ENCODE measurements at regions not wholly inside any gene's neighbourhood (a gene's known extent, or its start where the extent isn't known, plus 50 kb on each side); places are given as distances from the start of the nearest gene placed in this dataset.

DNA sequence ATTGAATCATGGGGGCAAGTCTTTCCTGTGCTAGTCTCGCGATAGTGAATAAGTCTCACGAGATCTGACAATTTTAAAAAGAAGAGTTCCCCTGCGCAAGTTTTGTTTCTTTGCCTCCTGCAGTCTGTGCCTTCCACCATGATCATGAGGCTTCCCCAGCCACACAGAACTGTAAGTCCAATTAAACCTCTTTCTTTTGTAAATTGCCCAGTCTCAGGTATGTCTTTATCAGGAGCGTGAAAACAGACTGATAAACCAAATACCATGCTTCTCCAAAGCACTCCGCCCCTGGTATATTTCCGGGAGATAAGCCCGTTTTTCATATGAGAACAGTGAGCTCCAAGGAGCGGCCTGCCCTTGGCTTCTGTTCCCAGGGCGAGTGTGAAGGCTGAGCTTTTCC is 118.9 kb downstream of the EVX1 start:
- no peak overlapping the region for H3K4me3 ChIP-seq (ENCODE audit: low read length)
- DNase-seq, result no peak
- peaks cover 4% of the 10 kb centered on the region for H3K4me1 ChIP-seq (ENCODE audit: control insufficient read depth, insufficient read depth, low read length)
- peaks cover 3% of the 10 kb centered on the region for H3K27me3 ChIP-seq (ENCODE audit: control insufficient read depth, insufficient read depth, low read length)
- no peaks in the 10 kb centered on the region for H3K9me3 ChIP-seq (replicated peaks; ENCODE audit: control insufficient read depth, low read depth, low read length)
- H3K27ac ChIP-seq (ENCODE audit: low read length), result no peak overlapping the region
- H3K36me3 ChIP-seq (ENCODE audit: control insufficient read depth, insufficient read depth, low read length), result no peaks in the 10 kb centered on the region
- 93% methylated on average over 9 of the region's 10 CpGs for WGBS (ENCODE audit: insufficient coverage)

DNA sequence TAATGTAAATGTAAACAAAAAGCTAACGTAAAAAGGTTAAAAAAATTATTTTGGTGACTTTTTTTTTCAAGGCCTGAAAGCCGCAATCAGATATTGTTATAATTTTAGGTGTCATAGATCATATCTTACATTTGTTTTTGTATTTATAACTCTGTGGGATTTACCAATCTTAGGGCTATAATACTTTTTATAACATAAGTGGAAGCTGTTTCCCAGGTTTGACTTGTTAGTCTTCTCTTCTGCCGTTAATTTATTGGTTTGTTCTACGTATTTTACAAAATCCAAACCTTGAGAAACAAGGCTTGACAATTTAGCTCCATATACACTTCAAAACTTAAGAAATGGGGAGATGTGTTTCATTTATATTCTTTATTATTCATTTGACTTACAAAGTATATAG is 119.4 kb downstream of the EVX1 start:
- DNase-seq, result no peak
- Histone ChIP-seq H3K36me3 (ENCODE audit: control insufficient read depth, insufficient read depth, low read length) (no peaks in the 10 kb centered on the region), H3K9me3 (replicated peaks; ENCODE audit: control insufficient read depth, low read depth, low read length) (no peaks in the 10 kb centered on the region), H3K27ac (ENCODE audit: low read length) (no peak overlapping the region), H3K4me1 (ENCODE audit: control insufficient read depth, insufficient read depth, low read length) (peaks cover 4% of the 10 kb centered on the region), H3K4me3 (ENCODE audit: low read length) (no peak overlapping the region), H3K27me3 (ENCODE audit: control insufficient read depth, insufficient read depth, low read length) (peaks cover 3% of the 10 kb centered on the region)
- no CpG with 5 or more reads among the region's 4 CpGs for WGBS (ENCODE audit: insufficient coverage)

DNA sequence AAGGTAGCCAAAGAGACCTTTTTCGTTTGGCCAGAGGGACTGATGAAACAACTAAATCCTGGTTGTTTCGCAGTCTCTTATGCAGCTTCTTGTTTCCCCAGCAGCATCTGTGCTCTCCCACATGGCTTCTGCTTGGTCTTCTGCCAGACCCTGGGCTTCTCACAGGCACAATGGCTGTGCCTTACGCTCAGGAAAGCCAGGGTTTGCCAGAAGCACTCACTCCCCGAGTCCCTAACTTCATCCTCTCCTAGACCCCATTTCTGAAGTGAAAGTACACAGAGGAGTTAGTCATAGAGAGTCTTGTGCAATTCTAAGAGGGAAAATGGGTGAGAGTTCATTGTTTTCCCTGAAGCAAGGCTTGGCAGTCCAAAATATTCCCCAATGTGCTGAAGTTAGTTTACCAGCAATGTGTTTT is 121.7 kb downstream of the EVX1 start:
- peak; percentile 61 for DNase-seq
- H3K9me3 ChIP-seq (replicated peaks; ENCODE audit: control insufficient read depth, low read depth, low read length), result no peaks in the 10 kb centered on the region
- WGBS (ENCODE audit: insufficient coverage), result 39% methylated on average over 3 of the region's 4 CpGs
- no peaks in the 10 kb centered on the region for H3K27me3 ChIP-seq (ENCODE audit: control insufficient read depth, insufficient read depth, low read length)
- H3K36me3 ChIP-seq (ENCODE audit: control insufficient read depth, insufficient read depth, low read length), result no peaks in the 10 kb centered on the region
- no peak overlapping the region for H3K4me3 ChIP-seq (ENCODE audit: low read length)
- no peak overlapping the region for H3K27ac ChIP-seq (ENCODE audit: low read length)
- peaks cover 4% of the 10 kb centered on the region for H3K4me1 ChIP-seq (ENCODE audit: control insufficient read depth, insufficient read depth, low read length)

DNA sequence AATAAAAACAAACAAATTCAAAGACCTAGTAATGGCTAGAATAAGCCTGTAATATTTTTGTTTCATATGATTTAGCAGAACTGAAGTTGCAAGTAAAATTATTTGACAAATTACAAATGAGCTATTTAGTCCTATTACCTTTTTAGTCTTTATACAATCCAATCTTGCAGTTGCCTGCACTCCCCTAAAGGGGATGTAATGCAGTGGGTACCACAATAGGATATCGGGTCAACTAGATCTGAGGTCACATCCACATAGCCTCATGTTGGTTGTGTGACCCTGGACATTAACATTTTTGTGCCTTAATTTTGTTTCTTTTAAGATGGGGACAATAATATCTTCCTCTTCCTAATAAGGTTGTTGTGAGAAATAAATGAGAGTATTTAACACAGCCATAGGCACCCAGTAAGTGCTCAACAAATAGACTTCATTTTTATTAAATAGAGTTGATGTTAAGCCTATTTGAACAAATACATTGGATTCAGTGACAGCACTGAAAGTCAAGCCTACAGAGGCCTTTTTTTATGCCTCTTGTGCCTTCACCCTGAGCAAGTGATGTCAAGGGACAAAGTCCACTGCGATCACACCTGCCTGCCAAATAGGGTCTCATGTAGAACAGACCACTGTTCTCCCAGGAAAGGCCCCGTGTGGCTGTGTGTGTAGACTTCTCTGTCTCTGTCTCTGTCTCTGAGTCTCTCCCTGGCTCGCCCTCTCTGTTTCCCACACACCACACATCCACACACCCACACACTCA is 124.8 kb downstream of the EVX1 start:
- H3K4me3 ChIP-seq (ENCODE audit: low read length), result no peak overlapping the region
- no peaks in the 10 kb centered on the region for H3K27me3 ChIP-seq (ENCODE audit: control insufficient read depth, insufficient read depth, low read length)
- no peak for DNase-seq
- WGBS (ENCODE audit: insufficient coverage), result 88% methylated on average over 1 of the region's 4 CpGs
- H3K4me1 ChIP-seq (ENCODE audit: control insufficient read depth, insufficient read depth, low read length), result peaks cover 4% of the 10 kb centered on the region
- H3K9me3 ChIP-seq (replicated peaks; ENCODE audit: control insufficient read depth, low read depth, low read length), result no peaks in the 10 kb centered on the region
- no peaks in the 10 kb centered on the region for H3K36me3 ChIP-seq (ENCODE audit: control insufficient read depth, insufficient read depth, low read length)
- H3K27ac ChIP-seq (ENCODE audit: low read length), result no peak overlapping the region

DNA sequence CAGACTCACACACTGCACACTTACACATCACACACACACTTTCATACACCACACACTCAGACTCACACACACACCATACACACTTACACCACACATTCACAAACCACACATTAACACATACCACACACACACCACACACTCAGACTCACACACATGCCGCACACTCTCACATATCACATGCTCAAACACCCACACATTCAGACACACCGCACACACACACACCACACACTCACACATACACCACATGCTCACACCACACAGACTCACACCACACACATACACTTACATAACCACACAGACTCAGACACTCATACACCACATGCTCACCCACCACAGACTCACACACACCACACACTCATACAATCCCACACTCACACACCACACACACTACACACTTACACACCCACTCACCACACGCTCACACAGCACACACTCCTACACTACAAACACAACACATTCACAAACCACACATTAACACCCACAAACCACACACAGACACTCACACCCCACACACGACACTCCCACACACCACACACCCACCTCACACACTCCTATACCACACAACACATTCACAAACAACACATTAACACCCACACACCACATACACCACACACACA is 125.4 kb downstream of the EVX1 start:
- Histone ChIP-seq H3K9me3 (replicated peaks; ENCODE audit: control insufficient read depth, low read depth, low read length) (no peaks in the 10 kb centered on the region), H3K27ac (ENCODE audit: low read length) (no peak overlapping the region), H3K4me3 (ENCODE audit: low read length) (no peak overlapping the region), H3K4me1 (ENCODE audit: control insufficient read depth, insufficient read depth, low read length) (peaks cover 4% of the 10 kb centered on the region), H3K36me3 (ENCODE audit: control insufficient read depth, insufficient read depth, low read length) (no peaks in the 10 kb centered on the region), H3K27me3 (ENCODE audit: control insufficient read depth, insufficient read depth, low read length) (no peaks in the 10 kb centered on the region)
- 93% methylated on average over 4 of the region's 4 CpGs for WGBS (ENCODE audit: insufficient coverage)
- DNase-seq, result no peak

DNA sequence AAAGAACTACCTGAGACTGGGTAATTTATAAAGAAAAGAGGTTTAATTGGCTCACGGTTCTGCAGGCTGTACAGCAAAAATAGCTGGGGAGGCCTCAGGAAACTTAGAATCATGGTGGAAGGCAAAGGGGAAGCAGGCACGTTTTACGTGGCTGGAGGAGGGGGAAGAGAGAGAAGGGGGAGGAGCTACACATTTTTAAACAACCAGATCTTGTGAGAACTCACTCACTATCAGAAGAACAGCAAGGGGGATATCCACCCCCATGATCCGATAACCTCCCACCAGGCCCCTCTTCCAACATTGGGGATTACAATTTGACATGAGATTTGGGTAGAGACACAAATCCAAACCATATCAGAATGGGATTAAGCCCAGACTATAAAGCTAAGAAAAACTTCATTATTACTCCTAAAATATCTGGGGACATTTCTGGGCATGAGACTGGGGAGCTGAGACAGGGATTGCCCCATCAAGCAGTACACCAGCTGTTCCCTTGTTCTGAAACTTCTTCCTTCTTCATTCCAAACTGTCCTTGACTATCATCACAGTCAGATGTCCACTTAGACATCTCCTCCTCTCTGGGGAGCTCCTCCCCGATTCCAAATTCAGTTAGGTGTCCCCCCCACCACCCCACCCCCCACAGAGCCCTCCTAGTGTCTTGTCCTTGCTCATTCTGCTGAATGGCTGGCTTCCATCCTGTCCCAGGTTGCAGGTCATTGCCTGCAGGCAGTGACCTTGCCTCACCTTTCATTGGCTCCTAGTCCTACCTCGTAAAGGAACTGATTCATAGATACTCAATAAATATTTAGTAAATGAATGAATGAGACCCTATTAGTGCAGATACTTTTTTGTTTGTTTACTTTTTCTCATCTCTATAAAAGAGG is 132.6 kb downstream of the EVX1 start:
- Histone ChIP-seq H3K27ac (ENCODE audit: low read length) (no peak overlapping the region), H3K36me3 (ENCODE audit: control insufficient read depth, insufficient read depth, low read length) (no peaks in the 10 kb centered on the region), H3K27me3 (ENCODE audit: control insufficient read depth, insufficient read depth, low read length) (peaks cover 3% of the 10 kb centered on the region), H3K4me3 (ENCODE audit: low read length) (no peak overlapping the region), H3K4me1 (ENCODE audit: control insufficient read depth, insufficient read depth, low read length) (no peaks in the 10 kb centered on the region), H3K9me3 (replicated peaks; ENCODE audit: control insufficient read depth, low read depth, low read length) (no peaks in the 10 kb centered on the region)
- DNase-seq, result no peak
- WGBS (ENCODE audit: insufficient coverage), result 38% methylated on average over 2 of the region's 6 CpGs

DNA sequence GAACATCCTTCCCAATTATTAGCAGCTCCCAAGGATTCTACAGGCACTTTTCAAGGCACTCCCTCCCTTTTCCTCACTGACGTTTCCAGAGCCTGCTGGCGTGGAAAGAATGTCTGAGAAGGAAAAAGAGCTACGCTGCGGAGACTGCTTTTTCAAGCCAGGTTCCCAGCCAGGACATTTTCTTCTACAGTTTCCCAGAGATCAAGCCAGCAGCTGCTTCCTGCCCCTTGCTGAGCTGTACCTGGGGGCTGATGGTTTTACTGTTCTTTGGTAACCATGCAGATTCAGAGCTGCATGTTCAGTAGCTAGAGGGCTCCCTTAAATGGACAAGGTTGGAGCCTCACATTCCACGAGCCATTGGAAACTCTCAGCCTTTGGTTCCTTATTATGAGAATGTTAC is 133.4 kb downstream of the EVX1 start:
- WGBS (ENCODE audit: insufficient coverage), result no CpG with 5 or more reads among the region's 5 CpGs
- no peaks in the 10 kb centered on the region for H3K9me3 ChIP-seq (replicated peaks; ENCODE audit: control insufficient read depth, low read depth, low read length)
- no peak overlapping the region for H3K4me3 ChIP-seq (ENCODE audit: low read length)
- peaks cover 3% of the 10 kb centered on the region for H3K27me3 ChIP-seq (ENCODE audit: control insufficient read depth, insufficient read depth, low read length)
- no peaks in the 10 kb centered on the region for H3K4me1 ChIP-seq (ENCODE audit: control insufficient read depth, insufficient read depth, low read length)
- H3K27ac ChIP-seq (ENCODE audit: low read length), result no peak overlapping the region
- no peaks in the 10 kb centered on the region for H3K36me3 ChIP-seq (ENCODE audit: control insufficient read depth, insufficient read depth, low read length)
- peak; percentile 89 for DNase-seq

DNA sequence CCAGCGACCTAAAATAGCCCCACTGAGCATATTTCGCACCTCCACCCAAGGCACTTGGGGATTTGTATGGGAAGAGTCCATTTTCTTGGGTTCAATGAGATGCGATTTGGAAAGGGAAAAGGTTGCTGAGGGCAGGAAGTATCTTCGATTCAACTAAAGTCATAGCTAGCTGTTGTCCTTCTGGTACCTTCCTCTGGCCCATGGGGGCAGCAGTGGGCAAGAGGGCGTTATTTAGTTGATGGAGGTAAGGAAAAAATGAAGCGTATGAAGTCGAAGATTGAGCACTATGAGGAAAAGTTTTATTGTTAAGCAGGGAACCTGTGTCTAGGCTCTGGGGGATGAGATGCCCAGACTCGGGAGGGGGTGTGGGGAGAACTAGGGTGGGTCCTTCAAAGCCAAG is 135.4 kb downstream of the EVX1 start:
- Histone ChIP-seq H3K9me3 (replicated peaks; ENCODE audit: control insufficient read depth, low read depth, low read length) (no peaks in the 10 kb centered on the region), H3K4me3 (ENCODE audit: low read length) (no peak overlapping the region), H3K27me3 (ENCODE audit: control insufficient read depth, insufficient read depth, low read length) (peaks cover 3% of the 10 kb centered on the region), H3K27ac (ENCODE audit: low read length) (no peak overlapping the region), H3K36me3 (ENCODE audit: control insufficient read depth, insufficient read depth, low read length) (no peaks in the 10 kb centered on the region), H3K4me1 (ENCODE audit: control insufficient read depth, insufficient read depth, low read length) (no peaks in the 10 kb centered on the region)
- 92% methylated on average over 6 of the region's 8 CpGs for whole genome bisulfite sequencing (ENCODE audit: insufficient coverage)
- DNase-seq, result no peak

DNA sequence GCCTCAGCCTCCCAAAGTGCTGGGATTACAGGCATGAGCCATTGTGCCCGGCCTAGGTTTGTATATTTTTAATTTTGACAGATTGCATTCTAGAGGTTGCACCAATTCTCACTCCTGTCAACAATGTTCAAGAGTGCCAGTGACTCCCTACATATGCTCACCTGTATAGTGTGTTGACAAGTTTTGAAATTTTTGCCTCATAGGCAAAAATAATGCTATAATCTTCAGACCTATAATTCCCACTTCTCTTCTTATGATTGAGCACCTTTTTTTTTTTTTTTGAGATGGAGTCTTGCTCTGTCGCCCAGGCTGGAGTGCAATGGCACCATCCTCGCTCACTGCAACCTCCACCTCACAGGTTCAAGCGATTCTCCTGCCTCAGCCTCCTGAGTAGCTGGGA is 139.7 kb downstream of the EVX1 start:
- Histone ChIP-seq H3K4me1 (ENCODE audit: control insufficient read depth, insufficient read depth, low read length) (no peaks in the 10 kb centered on the region), H3K27me3 (ENCODE audit: control insufficient read depth, insufficient read depth, low read length) (peaks cover 5% of the 10 kb centered on the region), H3K9me3 (replicated peaks; ENCODE audit: control insufficient read depth, low read depth, low read length) (no peaks in the 10 kb centered on the region), H3K27ac (ENCODE audit: low read length) (no peak overlapping the region), H3K4me3 (ENCODE audit: low read length) (no peak overlapping the region), H3K36me3 (ENCODE audit: control insufficient read depth, insufficient read depth, low read length) (no peaks in the 10 kb centered on the region)
- no peak for DNase-seq
- WGBS (ENCODE audit: insufficient coverage), result no CpG with 5 or more reads among the region's 4 CpGs

DNA sequence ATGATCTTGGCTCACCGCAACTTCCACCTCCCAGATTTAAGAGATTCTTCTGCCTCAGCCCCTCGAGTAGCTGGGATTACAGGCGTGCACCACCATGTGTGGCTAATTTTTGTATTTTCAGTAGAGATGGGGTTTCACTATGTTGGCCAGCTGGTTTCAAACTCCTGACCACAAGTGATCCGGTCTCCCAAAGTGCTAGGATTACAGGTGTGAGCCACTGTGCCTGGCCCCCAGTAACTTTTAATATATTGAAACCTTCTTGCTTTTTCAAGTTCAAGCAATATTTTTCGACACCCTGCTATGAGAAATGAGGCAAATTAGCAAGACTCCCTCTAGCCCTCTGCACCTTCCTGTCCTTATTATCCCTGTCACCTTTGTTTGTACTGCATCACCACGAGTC is 144.0 kb downstream of the EVX1 start:
- H3K27me3 ChIP-seq (ENCODE audit: control insufficient read depth, insufficient read depth, low read length), result peaks cover 3% of the 10 kb centered on the region
- no peaks in the 10 kb centered on the region for H3K36me3 ChIP-seq (ENCODE audit: control insufficient read depth, insufficient read depth, low read length)
- no peak overlapping the region for H3K4me3 ChIP-seq (ENCODE audit: low read length)
- no peak overlapping the region for H3K27ac ChIP-seq (ENCODE audit: low read length)
- WGBS (ENCODE audit: insufficient coverage), result 75% methylated on average over 5 of the region's 6 CpGs
- H3K4me1 ChIP-seq (ENCODE audit: control insufficient read depth, insufficient read depth, low read length), result peaks cover 5% of the 10 kb centered on the region
- DNase-seq, result no peak
- H3K9me3 ChIP-seq (replicated peaks; ENCODE audit: control insufficient read depth, low read depth, low read length), result no peaks in the 10 kb centered on the region

Data from muscle of leg (tissue), 3 donors.